ENCODE measurements at regions not wholly inside any gene's neighbourhood (a gene's known extent, or its start where the extent isn't known, plus 50 kb on each side); places are given as distances from the start of the nearest gene placed in this dataset.

- no peaks in the 10 kb centered on the region for H3K27me3 ChIP-seq (ENCODE audit: insufficient read depth, low read depth, low read length)
- H3K27ac ChIP-seq (ENCODE audit: low read length) = no peak overlapping the region
- H3F3A ChIP-seq (ENCODE audit: insufficient read depth, low read length, poor library complexity, severe bottlenecking) = no peaks in the 10 kb centered on the region
- no peaks in the 10 kb centered on the region for H3K9me3 ChIP-seq (ENCODE audit: low read length)
- TF ChIP-seq EZH2 (IDR thresholded peaks at IDR 0.05; ENCODE audit: borderline replicate concordance, insufficient read depth, low read length, poor library complexity, severe bottlenecking) (no peak), CTCF (IDR thresholded peaks at IDR 0.05; ENCODE audit: poor library complexity, severe bottlenecking) (no peak), MXI1 (conservative IDR thresholded peaks at IDR 0.05; ENCODE audit: poor library complexity, severe bottlenecking) (no peak), RAD21 (conservative IDR thresholded peaks at IDR 0.05) (no peak), EP300 (conservative IDR thresholded peaks at IDR 0.05; ENCODE audit: poor library complexity, severe bottlenecking) (no peak), POLR2AphosphoS5 (IDR thresholded peaks at IDR 0.05) (no peak), TAF1 (IDR thresholded peaks at IDR 0.05; ENCODE audit: low read depth) (no peak), REST (IDR thresholded peaks at IDR 0.05; ENCODE audit: borderline replicate concordance) (no peak)
- H3K9ac ChIP-seq (ENCODE audit: low read length) = no peak overlapping the region
- H3K4me2 ChIP-seq (ENCODE audit: low read length) = no peak overlapping the region
- no peak overlapping the region for H3K4me3 ChIP-seq (ENCODE audit: low read length)
- H2AFZ ChIP-seq (ENCODE audit: low read depth, low read length) = no peak overlapping the region
- no peaks in the 10 kb centered on the region for H3K79me2 ChIP-seq (replicated peaks; ENCODE audit: insufficient read depth, low read length)
- H3K9me2 ChIP-seq (ENCODE audit: insufficient read depth, low read length) = no peaks in the 10 kb centered on the region
- H4K20me1 ChIP-seq (ENCODE audit: insufficient read depth) = no peaks in the 10 kb centered on the region
- no peaks in the 10 kb centered on the region for H3K36me3 ChIP-seq (ENCODE audit: insufficient read depth, low read length)
These were observed 336.4 kb downstream of the PCNX1 start for GRCh38 chr14:71243697-71244096.

- Histone ChIP-seq H3K79me2 (replicated peaks; ENCODE audit: insufficient read depth, low read length) (no peaks in the 10 kb centered on the region), H3K36me3 (ENCODE audit: insufficient read depth, low read length) (no peaks in the 10 kb centered on the region), H3K4me2 (ENCODE audit: low read length) (no peak overlapping the region), H2AFZ (ENCODE audit: low read depth, low read length) (no peak overlapping the region), H3F3A (ENCODE audit: insufficient read depth, low read length, poor library complexity, severe bottlenecking) (no peaks in the 10 kb centered on the region), H3K9me3 (ENCODE audit: low read length) (no peaks in the 10 kb centered on the region), H3K27ac (ENCODE audit: low read length) (no peak overlapping the region), H3K9ac (ENCODE audit: low read length) (no peak overlapping the region), H3K4me3 (ENCODE audit: low read length) (no peak overlapping the region), H3K27me3 (ENCODE audit: insufficient read depth, low read depth, low read length) (no peaks in the 10 kb centered on the region), H3K9me2 (ENCODE audit: insufficient read depth, low read length) (no peaks in the 10 kb centered on the region), H4K20me1 (ENCODE audit: insufficient read depth) (no peaks in the 10 kb centered on the region)
- TF ChIP-seq CTCF (IDR thresholded peaks at IDR 0.05; ENCODE audit: poor library complexity, severe bottlenecking) = no peak
- TF ChIP-seq TAF1 (IDR thresholded peaks at IDR 0.05; ENCODE audit: low read depth) = no peak
- no peak for TF ChIP-seq EZH2 (IDR thresholded peaks at IDR 0.05; ENCODE audit: borderline replicate concordance, insufficient read depth, low read length, poor library complexity, severe bottlenecking)
- TF ChIP-seq POLR2AphosphoS5 (IDR thresholded peaks at IDR 0.05) = no peak
- TF ChIP-seq REST (IDR thresholded peaks at IDR 0.05; ENCODE audit: borderline replicate concordance) = no peak
- no peak for TF ChIP-seq MXI1 (conservative IDR thresholded peaks at IDR 0.05; ENCODE audit: poor library complexity, severe bottlenecking)
- no peak for TF ChIP-seq EP300 (conservative IDR thresholded peaks at IDR 0.05; ENCODE audit: poor library complexity, severe bottlenecking)
These were observed 337.1 kb downstream of the PCNX1 start for GRCh38 chr14:71244341-71244740.
